Right ventricle myocardium superior (tissue), 1 donor: ENCODE measurements at regions not wholly inside any gene's neighbourhood (a gene's known extent, or its start where the extent isn't known, plus 50 kb on each side); places are given as distances from the start of the nearest gene placed in this dataset.
A peak's percentile ranks its signal among the peaks of the same experiment; 100 is the strongest.
"Not testable (repeated sequence)": the region's sequence is repeated elsewhere in the genome, so short reads cannot be mapped to it uniquely, and the experiment has no call there.

Experiments used
- ATAC-seq: fragments of 200-7000 bp; cut with Tn5 transposase; one replicate; pipeline ENCODE4 v1.9.1; 2020; ENCODE audit warnings: mild to moderate bottlenecking; ENCODE audit not compliant: poor library complexity
- DNase-seq: peaks from one replicate; pipeline ENCODE4 v3.0.0-alpha.2; 2020
- intact Hi-C: fragments of 100-400 bp; cut with DNase I; formaldehyde crosslinking; loops from one replicate; pipeline ENCODE4 v1.11.2; 2022
- donor health status: DM: no; HTN: yes; CAD: no; lungs with severe emphysema.

- ATAC-seq, intact Hi-C loops: not testable (repeated sequence)
These were observed 75.9 kb downstream of the OR4F16 start for GRCh38 chr1:610538-610937.

GRCh38 chr1:609161-609560, 77.3 kb downstream of the OR4F16 start:
- intact Hi-C loops, DNase-seq, ATAC-seq: not testable (repeated sequence)

More at GRCh38 chr1:610538-610937, 75.9 kb downstream of the OR4F16 start:
- not testable (repeated sequence) for DNase-seq

DNA sequence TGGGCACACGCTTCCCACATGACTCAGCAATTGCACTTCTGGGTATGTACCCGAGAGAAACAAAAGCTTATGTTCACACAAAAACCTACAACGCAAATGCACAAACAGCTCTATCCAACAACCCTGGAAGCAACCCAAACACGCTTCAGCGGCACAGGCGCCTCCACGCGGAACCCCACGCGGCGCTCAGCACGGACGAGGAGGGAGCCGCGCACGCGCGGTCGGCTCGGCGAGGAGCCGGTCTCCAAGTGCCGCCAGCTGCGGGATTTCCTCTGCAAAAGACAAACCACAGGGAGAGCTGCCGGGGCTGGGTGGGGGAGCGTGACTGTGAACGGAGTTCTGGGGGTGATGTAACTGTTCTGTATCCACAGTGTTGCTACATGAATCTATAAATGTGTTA, 81.2 kb downstream of the OR4F16 start:
- ATAC-seq, intact Hi-C loops: not testable (repeated sequence)
- DNase-seq: peak; percentile 39

DNA sequence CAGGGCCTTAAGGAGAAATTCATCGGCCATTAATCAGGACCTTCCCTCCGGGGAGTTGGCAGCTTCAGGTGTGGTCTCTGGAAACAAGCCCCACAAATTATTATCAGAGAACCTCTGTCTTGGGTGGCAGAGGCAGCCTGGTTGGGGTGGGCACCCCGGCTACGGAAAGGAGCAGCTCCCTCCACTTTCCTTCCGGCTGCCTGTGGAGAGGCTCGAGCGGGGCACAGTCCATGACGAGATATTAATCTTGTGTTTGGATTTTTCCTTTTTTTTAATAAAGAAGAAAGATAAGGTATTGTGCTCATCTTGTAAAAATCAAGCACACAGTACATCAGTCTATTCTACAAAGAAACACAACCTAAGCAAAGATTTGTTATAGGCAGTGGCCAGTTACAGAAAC, 98.2 kb downstream of the OR4F16 start:
- ATAC-seq, intact Hi-C loops, DNase-seq: not testable (repeated sequence)

DNA sequence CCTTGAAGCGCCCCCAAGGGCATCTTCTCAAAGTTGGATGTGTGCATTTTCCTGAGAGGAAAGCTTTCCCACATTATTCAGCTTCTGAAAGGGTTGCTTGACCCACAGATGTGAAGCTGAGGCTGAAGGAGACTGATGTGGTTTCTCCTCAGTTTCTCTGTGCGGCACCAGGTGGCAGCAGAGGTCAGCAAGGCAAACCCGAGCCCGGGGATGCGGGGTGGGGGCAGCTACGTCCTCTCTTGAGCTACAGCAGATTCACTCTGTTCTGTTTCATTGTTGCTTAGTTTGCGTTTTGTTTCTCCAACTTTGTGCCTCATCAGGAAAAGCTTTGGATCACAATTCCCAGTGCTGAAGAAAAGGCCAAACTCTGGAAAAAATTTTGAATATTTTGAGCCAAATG, 100.5 kb downstream of the OR4F16 start:
- intact Hi-C loops, ATAC-seq: not testable (repeated sequence)
- DNase-seq: peak; percentile 75
